ENCODE measurements at regions not wholly inside any gene's neighbourhood (a gene's known extent, or its start where the extent isn't known, plus 50 kb on each side); places are given as distances from the start of the nearest gene placed in this dataset.
"Not testable (repeated sequence)": the region's sequence is repeated elsewhere in the genome, so short reads cannot be mapped to it uniquely, and the experiment has no call there.

GRCh38 chr3:82153892-82154291, 392.4 kb upstream of the GBE1 start:
- H3K4me1 ChIP-seq (ENCODE audit: control insufficient read depth in 1 of 2, insufficient read depth in 2 of 2, low read length in 2 of 2); H3K27ac ChIP-seq (ENCODE audit: low read depth, low read length); H3K4me3 ChIP-seq (ENCODE audit: low read depth, low read length); H3K9me3 ChIP-seq (ENCODE audit: insufficient read depth, low read depth, low read length); H2BK12ac ChIP-seq (ENCODE audit: low read length); H3K79me1 ChIP-seq (ENCODE audit: low read length); H4K91ac ChIP-seq (ENCODE audit: low read depth, low read length); H3K27me3 ChIP-seq (ENCODE audit: insufficient read depth, low read length); H3K4me2 ChIP-seq (ENCODE audit: low read length); H3K23ac ChIP-seq (ENCODE audit: low read length); H3K9ac ChIP-seq (ENCODE audit: low read length); H2BK120ac ChIP-seq (ENCODE audit: insufficient read depth, low read length, poor library complexity); H2AK5ac ChIP-seq (ENCODE audit: low read length); H3K36me3 ChIP-seq (ENCODE audit: control insufficient read depth in 1 of 2, insufficient read depth in 2 of 2, low read length in 2 of 2); DNase-seq; H3K18ac ChIP-seq (ENCODE audit: low read length); H4K12ac ChIP-seq (ENCODE audit: low read depth, low read length); H3K79me2 ChIP-seq (ENCODE audit: control insufficient read depth, insufficient read depth, low read length, poor library complexity); H2BK5ac ChIP-seq (ENCODE audit: low read depth, low read length, poor library complexity); H4K8ac ChIP-seq (ENCODE audit: low read depth, low read length); H3K14ac ChIP-seq (ENCODE audit: low read length); H2AFZ ChIP-seq (ENCODE audit: insufficient read depth, low read length, poor library complexity); H3K4ac ChIP-seq (ENCODE audit: low read depth, low read length): not testable (repeated sequence)
- no CpG with 5 or more reads among the region's 1 CpG for WGBS (ENCODE audit: extremely low coverage, insufficient coverage, insufficient read length)

GRCh38 chr3:82145742-82146141, 384.3 kb upstream of the GBE1 start:
- no peak overlapping the region for H3K4me2 ChIP-seq (ENCODE audit: low read length)
- no peak overlapping the region for H3K4ac ChIP-seq (ENCODE audit: low read depth, low read length)
- no peak overlapping the region for H3K18ac ChIP-seq (ENCODE audit: low read length)
- DNase-seq, result no peak
- H3K79me1 ChIP-seq (ENCODE audit: low read length), result no peaks in the 10 kb centered on the region
- no peak overlapping the region for H3K4me3 ChIP-seq (ENCODE audit: low read depth, low read length)
- no peak overlapping the region for H3K14ac ChIP-seq (ENCODE audit: low read length)
- no peak overlapping the region for H3K9ac ChIP-seq (ENCODE audit: low read length)
- no peak overlapping the region for H2AFZ ChIP-seq (ENCODE audit: insufficient read depth, low read length, poor library complexity)
- no peak overlapping the region for H2BK120ac ChIP-seq (ENCODE audit: insufficient read depth, low read length, poor library complexity)
- H3K23ac ChIP-seq (ENCODE audit: low read length), result no peak overlapping the region
- H3K9me3 ChIP-seq (ENCODE audit: insufficient read depth, low read depth, low read length), result no peaks in the 10 kb centered on the region
- no peaks in the 10 kb centered on the region for H3K27me3 ChIP-seq (ENCODE audit: insufficient read depth, low read length)
- no peak overlapping the region for H3K27ac ChIP-seq (ENCODE audit: low read depth, low read length)
- H2BK5ac ChIP-seq (ENCODE audit: low read depth, low read length, poor library complexity), result no peak overlapping the region
- no CpG with 5 or more reads among the region's 2 CpGs for WGBS (ENCODE audit: extremely low coverage, insufficient coverage, insufficient read length)
- no peak overlapping the region for H4K91ac ChIP-seq (ENCODE audit: low read depth, low read length)
- no peak overlapping the region for H4K12ac ChIP-seq (ENCODE audit: low read depth, low read length)
- H2AK5ac ChIP-seq (ENCODE audit: low read length), result no peak overlapping the region
- no peaks in the 10 kb centered on the region for H3K79me2 ChIP-seq (ENCODE audit: control insufficient read depth, insufficient read depth, low read length, poor library complexity)
- no peaks in the 10 kb centered on the region for H3K4me1 ChIP-seq (ENCODE audit: control insufficient read depth in 1 of 2, insufficient read depth in 2 of 2, low read length in 2 of 2)
- H3K36me3 ChIP-seq (ENCODE audit: control insufficient read depth in 1 of 2, insufficient read depth in 2 of 2, low read length in 2 of 2), result no peaks in the 10 kb centered on the region
- H2BK12ac ChIP-seq (ENCODE audit: low read length), result no peak overlapping the region
- no peak overlapping the region for H4K8ac ChIP-seq (ENCODE audit: low read depth, low read length)

GRCh38 chr3:82144811-82145210, 383.4 kb upstream of the GBE1 start:
- H2AFZ ChIP-seq (ENCODE audit: insufficient read depth, low read length, poor library complexity), result no peak overlapping the region
- no peak overlapping the region for H3K14ac ChIP-seq (ENCODE audit: low read length)
- WGBS (ENCODE audit: extremely low coverage, insufficient coverage, insufficient read length), result no CpG with 5 or more reads among the region's 3 CpGs
- no peak overlapping the region for H4K8ac ChIP-seq (ENCODE audit: low read depth, low read length)
- no peaks in the 10 kb centered on the region for H3K4me1 ChIP-seq (ENCODE audit: control insufficient read depth in 1 of 2, insufficient read depth in 2 of 2, low read length in 2 of 2)
- no peak overlapping the region for H3K4me3 ChIP-seq (ENCODE audit: low read depth, low read length)
- H3K23ac ChIP-seq (ENCODE audit: low read length), result no peak overlapping the region
- H3K9ac ChIP-seq (ENCODE audit: low read length), result no peak overlapping the region
- H3K36me3 ChIP-seq (ENCODE audit: control insufficient read depth in 1 of 2, insufficient read depth in 2 of 2, low read length in 2 of 2), result no peaks in the 10 kb centered on the region
- H3K4me2 ChIP-seq (ENCODE audit: low read length), result no peak overlapping the region
- no peak overlapping the region for H2BK5ac ChIP-seq (ENCODE audit: low read depth, low read length, poor library complexity)
- no peak overlapping the region for H3K4ac ChIP-seq (ENCODE audit: low read depth, low read length)
- no peak overlapping the region for H3K18ac ChIP-seq (ENCODE audit: low read length)
- H3K9me3 ChIP-seq (ENCODE audit: insufficient read depth, low read depth, low read length), result no peaks in the 10 kb centered on the region
- no peak overlapping the region for H4K91ac ChIP-seq (ENCODE audit: low read depth, low read length)
- H2BK120ac ChIP-seq (ENCODE audit: insufficient read depth, low read length, poor library complexity), result no peak overlapping the region
- no peaks in the 10 kb centered on the region for H3K79me2 ChIP-seq (ENCODE audit: control insufficient read depth, insufficient read depth, low read length, poor library complexity)
- no peak overlapping the region for H3K27ac ChIP-seq (ENCODE audit: low read depth, low read length)
- H2BK12ac ChIP-seq (ENCODE audit: low read length), result no peak overlapping the region
- DNase-seq, result no peak
- no peak overlapping the region for H2AK5ac ChIP-seq (ENCODE audit: low read length)
- no peak overlapping the region for H4K12ac ChIP-seq (ENCODE audit: low read depth, low read length)
- no peaks in the 10 kb centered on the region for H3K27me3 ChIP-seq (ENCODE audit: insufficient read depth, low read length)
- H3K79me1 ChIP-seq (ENCODE audit: low read length), result no peaks in the 10 kb centered on the region

- Histone ChIP-seq H2AFZ (ENCODE audit: insufficient read depth, low read length, poor library complexity) (no peak overlapping the region), H2AK5ac (ENCODE audit: low read length) (no peak overlapping the region), H2BK120ac (ENCODE audit: insufficient read depth, low read length, poor library complexity) (no peak overlapping the region), H2BK12ac (ENCODE audit: low read length) (no peak overlapping the region), H3K9me3 (ENCODE audit: insufficient read depth, low read depth, low read length) (peaks cover 4% of the 10 kb centered on the region), H3K4me2 (ENCODE audit: low read length) (no peak overlapping the region), H4K8ac (ENCODE audit: low read depth, low read length) (no peak overlapping the region), H2BK5ac (ENCODE audit: low read depth, low read length, poor library complexity) (no peak overlapping the region), H3K4me3 (ENCODE audit: low read depth, low read length) (no peak overlapping the region), H3K36me3 (ENCODE audit: control insufficient read depth in 1 of 2, insufficient read depth in 2 of 2, low read length in 2 of 2) (no peaks in the 10 kb centered on the region), H3K14ac (ENCODE audit: low read length) (no peak overlapping the region), H3K4ac (ENCODE audit: low read depth, low read length) (no peak overlapping the region), H3K27me3 (ENCODE audit: insufficient read depth, low read length) (no peaks in the 10 kb centered on the region), H3K9ac (ENCODE audit: low read length) (no peak overlapping the region), H3K23ac (ENCODE audit: low read length) (no peak overlapping the region), H3K4me1 (ENCODE audit: control insufficient read depth in 1 of 2, insufficient read depth in 2 of 2, low read length in 2 of 2) (no peaks in the 10 kb centered on the region), H3K79me1 (ENCODE audit: low read length) (no peaks in the 10 kb centered on the region), H3K18ac (ENCODE audit: low read length) (no peak overlapping the region), H3K27ac (ENCODE audit: low read depth, low read length) (no peak overlapping the region), H3K79me2 (ENCODE audit: control insufficient read depth, insufficient read depth, low read length, poor library complexity) (no peaks in the 10 kb centered on the region), H4K12ac (ENCODE audit: low read depth, low read length) (no peak overlapping the region), H4K91ac (ENCODE audit: low read depth, low read length) (no peak overlapping the region)
- WGBS (ENCODE audit: extremely low coverage, insufficient coverage, insufficient read length), result no CpG with 5 or more reads among the region's 3 CpGs
- no peak for DNase-seq
Observed at GRCh38 chr3:82143661-82144412, 382.4 kb upstream of the GBE1 start.

Measured in trophoblast cell (in vitro differentiated cells and primary cell).